Mesendoderm (in vitro differentiated cells): ENCODE measurements at regions not wholly inside any gene's neighbourhood (a gene's known extent, or its start where the extent isn't known, plus 50 kb on each side); places are given as distances from the start of the nearest gene placed in this dataset.
A peak's percentile ranks its signal among the peaks of the same experiment; 100 is the strongest.

ENCODE experiments used
- DNase-seq: peaks from one replicate; pipeline ENCODE4 v3.0.0; 2013
- H2AK5ac ChIP-seq: 2 replicates; pipeline ENCODE4 v1.6.1; 2013; ENCODE audit warnings: low read length, inconsistent platforms
- H2BK120ac ChIP-seq: 2 replicates; pipeline ENCODE4 v1.6.1; 2013; ENCODE audit warnings: low read depth, mild to moderate bottlenecking, low read length, moderate library complexity, mixed read lengths
- H2BK15ac ChIP-seq: replicated peaks from 2 replicates; pipeline ENCODE4 v1.6.1; 2013; ENCODE audit warnings: low read depth, mild to moderate bottlenecking, moderate library complexity
- H2BK5ac ChIP-seq: 2 replicates; pipeline ENCODE4 v1.6.1; 2013; ENCODE audit warnings: low read length, inconsistent platforms
- H3K18ac ChIP-seq: 2 replicates; pipeline ENCODE4 v1.6.1; 2013; ENCODE audit warnings: mild to moderate bottlenecking, low read length, mixed read lengths
- H3K23ac ChIP-seq: one replicate; pipeline ENCODE4 v1.6.1; 2013; ENCODE audit warnings: low read length
- H3K27ac ChIP-seq: 2 replicates; pipeline ENCODE4 v1.5.1; 2013; ENCODE audit warnings: low read depth, mild to moderate bottlenecking, inconsistent platforms, low read length, moderate library complexity
- H3K27me3 ChIP-seq: 2 replicates; pipeline ENCODE4 v1.6.1; 2013; ENCODE audit warnings: low read length, control low read depth, mild to moderate bottlenecking, inconsistent platforms; ENCODE audit not compliant: insufficient read depth, poor library complexity
- H3K36me3 ChIP-seq: 2 replicates; pipeline ENCODE4 v1.6.1; 2013; ENCODE audit warnings: low read length, inconsistent platforms; ENCODE audit not compliant: control insufficient read depth, insufficient read depth
- H3K4ac ChIP-seq: one replicate; pipeline ENCODE4 v1.6.1; 2013; ENCODE audit warnings: low read depth, mild to moderate bottlenecking, low read length, moderate library complexity
- H3K4me1 ChIP-seq: 2 replicates; pipeline ENCODE4 v1.6.1; 2013; ENCODE audit warnings: low read depth, low read length, inconsistent platforms; ENCODE audit not compliant: control insufficient read depth
- H3K4me2 ChIP-seq: 2 replicates; pipeline ENCODE4 v1.6.1; 2013; ENCODE audit warnings: low read length
- H3K4me3 ChIP-seq: 2 replicates; pipeline ENCODE4 v1.5.1; 2013; ENCODE audit warnings: mild to moderate bottlenecking, low read length
- H3K56ac ChIP-seq: one replicate; pipeline ENCODE4 v1.6.1; 2013; ENCODE audit warnings: low read length
- H3K79me1 ChIP-seq: 2 replicates; pipeline ENCODE4 v1.6.1; 2013; ENCODE audit warnings: low read length, inconsistent platforms
- H3K79me2 ChIP-seq: 2 replicates; pipeline ENCODE4 v1.6.1; 2013; ENCODE audit warnings: mild to moderate bottlenecking, low read length; ENCODE audit not compliant: control insufficient read depth, insufficient read depth
- H3K9ac ChIP-seq: 2 replicates; pipeline ENCODE4 v1.6.1; 2013; ENCODE audit warnings: low read length, inconsistent platforms
- H4K5ac ChIP-seq: one replicate; pipeline ENCODE4 v1.6.1; 2013; ENCODE audit warnings: low read length
- H4K8ac ChIP-seq: one replicate; pipeline ENCODE4 v1.6.1; 2013; ENCODE audit warnings: low read depth, mild to moderate bottlenecking, control low read depth, low read length, moderate library complexity
- WGBS: extraction: QIAGEN DNeasy Blood & Tissue Kit; methylation state at CpG from one replicate; pipeline ENCODE4 v1.1.7; 2013; ENCODE audit warnings: low lambda C conversion rate, missing lambda C conversion rate; ENCODE audit not compliant: insufficient coverage; ENCODE audit errors: extremely low coverage; 5-methylcytosine and 5-hydroxymethylcytosine counted together

DNA sequence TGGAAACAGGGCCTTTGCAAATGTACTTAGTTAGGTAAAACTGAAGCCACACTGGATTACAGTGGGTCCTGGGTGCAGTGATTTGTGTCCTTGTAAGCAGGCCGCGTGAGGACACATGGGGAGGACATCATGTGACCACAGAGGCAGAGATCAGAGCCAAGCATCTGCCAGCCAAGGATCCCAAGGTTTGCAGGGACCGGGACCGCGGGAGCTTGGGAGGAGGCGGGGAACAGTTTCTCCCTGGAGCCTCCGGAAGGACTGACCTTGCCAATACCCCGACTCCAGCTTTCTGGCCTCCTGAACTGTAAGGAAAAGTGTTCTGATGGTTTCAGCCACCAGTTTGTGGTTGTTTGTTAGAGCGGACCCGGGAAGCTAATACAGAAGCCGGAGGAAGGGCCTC is 500.9 kb downstream of the PREX1 start:
- H3K9ac ChIP-seq = no peak overlapping the region
- no peak overlapping the region for H3K4me3 ChIP-seq
- no peaks in the 10 kb centered on the region for H3K36me3 ChIP-seq
- no peak overlapping the region for H3K4ac ChIP-seq
- H3K23ac ChIP-seq = no peak overlapping the region
- H2BK5ac ChIP-seq = no peak overlapping the region
- peak overlapping the region; percentile 28 for H3K56ac ChIP-seq
- no peak overlapping the region for H4K8ac ChIP-seq
- H3K27ac ChIP-seq = no peak overlapping the region
- WGBS = no CpG with 5 or more reads among the region's 11 CpGs
- no peak overlapping the region for H4K5ac ChIP-seq
- no peak overlapping the region for H2BK120ac ChIP-seq
- DNase-seq = no peak
- H3K27me3 ChIP-seq = no peaks in the 10 kb centered on the region
- no peaks in the 10 kb centered on the region for H3K4me1 ChIP-seq
- no peak overlapping the region for H3K18ac ChIP-seq
- no peaks in the 10 kb centered on the region for H3K79me1 ChIP-seq
- no peak overlapping the region for H2AK5ac ChIP-seq
- H3K4me2 ChIP-seq = no peak overlapping the region
- no peak overlapping the region for H2BK15ac ChIP-seq
- no peaks in the 10 kb centered on the region for H3K79me2 ChIP-seq

GRCh38 chr20:48326434-48326691 is 501.4 kb downstream of the PREX1 start:
- Histone ChIP-seq H2AK5ac (no peak overlapping the region), H3K18ac (no peak overlapping the region), H3K23ac (no peak overlapping the region), H2BK15ac (no peak overlapping the region), H4K5ac (no peak overlapping the region), H3K4me3 (no peak overlapping the region), H4K8ac (no peak overlapping the region), H3K79me2 (no peaks in the 10 kb centered on the region), H3K9ac (no peak overlapping the region), H3K27ac (no peak overlapping the region), H2BK5ac (no peak overlapping the region), H3K4ac (no peak overlapping the region), H3K36me3 (no peaks in the 10 kb centered on the region), H3K79me1 (no peaks in the 10 kb centered on the region), H3K56ac (no peak overlapping the region), H3K4me1 (no peaks in the 10 kb centered on the region), H2BK120ac (no peak overlapping the region), H3K4me2 (no peak overlapping the region), H3K27me3 (no peaks in the 10 kb centered on the region)
- DNase-seq = no peak
- WGBS = no CpG with 5 or more reads among the region's 4 CpGs

DNA sequence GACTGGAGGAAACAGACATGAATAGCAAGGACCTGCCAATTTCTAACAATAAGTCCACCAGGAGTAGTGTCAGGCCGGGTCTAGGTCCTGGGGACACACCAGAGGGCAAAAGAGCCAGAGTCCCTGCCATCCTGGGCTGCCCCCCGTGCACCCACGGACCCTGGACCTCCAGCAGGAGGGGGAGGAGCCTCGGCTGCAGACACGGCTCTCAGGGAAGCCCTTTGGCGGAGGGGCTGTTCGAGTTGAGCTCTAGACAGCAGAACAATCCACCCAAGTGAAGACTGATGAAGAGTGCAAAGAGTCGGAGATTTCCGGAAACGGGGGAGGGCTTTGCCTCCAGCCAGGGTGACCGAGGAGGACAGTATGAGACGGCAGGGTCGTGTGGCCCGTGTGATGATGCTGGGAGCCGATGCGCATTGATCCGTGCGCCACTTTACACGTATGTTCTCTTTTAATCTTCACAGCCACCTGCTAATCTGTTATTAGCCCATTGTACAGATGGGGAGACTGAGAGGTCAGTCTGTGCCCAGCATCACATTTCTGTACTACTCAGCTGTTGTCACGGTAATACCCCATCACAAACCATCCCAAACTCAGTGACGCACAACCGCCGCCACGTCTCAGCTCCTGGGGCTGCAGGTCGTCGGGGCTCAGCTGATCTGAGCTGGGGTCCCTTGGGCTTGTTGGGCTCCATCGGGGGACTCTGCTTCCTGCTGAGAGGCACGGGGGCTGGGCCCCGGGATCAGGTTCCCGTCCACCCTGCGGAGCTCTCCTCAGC is 502.0 kb downstream of the PREX1 start:
- H3K27me3 ChIP-seq = no peaks in the 10 kb centered on the region
- no peak for DNase-seq
- no peak overlapping the region for H4K8ac ChIP-seq
- no peak overlapping the region for H3K4me2 ChIP-seq
- no peak overlapping the region for H3K4ac ChIP-seq
- no peak overlapping the region for H2BK15ac ChIP-seq
- no peak overlapping the region for H3K56ac ChIP-seq
- H3K18ac ChIP-seq = no peak overlapping the region
- no peak overlapping the region for H2BK120ac ChIP-seq
- no CpG with 5 or more reads among the region's 31 CpGs for WGBS
- no peak overlapping the region for H3K23ac ChIP-seq
- H3K4me3 ChIP-seq = no peak overlapping the region
- no peak overlapping the region for H4K5ac ChIP-seq
- H3K79me1 ChIP-seq = no peaks in the 10 kb centered on the region
- H2AK5ac ChIP-seq = no peak overlapping the region
- no peak overlapping the region for H3K27ac ChIP-seq
- H3K4me1 ChIP-seq = no peaks in the 10 kb centered on the region
- no peak overlapping the region for H2BK5ac ChIP-seq
- H3K9ac ChIP-seq = no peak overlapping the region
- H3K79me2 ChIP-seq = no peaks in the 10 kb centered on the region
- no peaks in the 10 kb centered on the region for H3K36me3 ChIP-seq

DNA sequence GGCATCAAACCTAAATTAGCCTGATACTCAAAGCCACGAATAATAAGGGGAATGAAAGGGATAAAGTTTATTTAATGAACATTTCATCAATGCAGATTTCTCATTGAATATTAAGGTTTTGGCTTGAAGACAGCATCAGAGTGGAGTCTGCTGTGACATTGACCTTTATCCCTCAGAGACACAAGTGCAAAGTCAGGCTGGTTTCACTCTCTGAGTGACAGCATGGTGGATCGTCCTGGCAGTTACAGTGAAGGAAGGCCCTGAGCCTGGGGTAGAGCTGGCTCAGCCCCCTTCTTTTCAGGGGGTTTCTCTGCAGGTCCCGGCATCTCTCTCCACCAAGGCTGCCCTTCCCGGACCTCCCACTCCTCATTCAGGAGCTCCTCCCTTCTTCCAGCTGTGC is 503.1 kb downstream of the PREX1 start:
- H3K4me1 ChIP-seq = peaks cover 7% of the 10 kb centered on the region
- H4K5ac ChIP-seq = no peak overlapping the region
- H3K79me1 ChIP-seq = no peaks in the 10 kb centered on the region
- no peak overlapping the region for H2BK15ac ChIP-seq
- no peak overlapping the region for H2BK5ac ChIP-seq
- H3K27me3 ChIP-seq = no peaks in the 10 kb centered on the region
- no peak overlapping the region for H3K4me2 ChIP-seq
- H3K9ac ChIP-seq = no peak overlapping the region
- no peak for DNase-seq
- H3K36me3 ChIP-seq = no peaks in the 10 kb centered on the region
- no peak overlapping the region for H2AK5ac ChIP-seq
- no CpG with 5 or more reads among the region's 4 CpGs for WGBS
- no peak overlapping the region for H3K27ac ChIP-seq
- H3K18ac ChIP-seq = no peak overlapping the region
- H2BK120ac ChIP-seq = no peak overlapping the region
- H4K8ac ChIP-seq = no peak overlapping the region
- no peaks in the 10 kb centered on the region for H3K79me2 ChIP-seq
- no peak overlapping the region for H3K4me3 ChIP-seq
- no peak overlapping the region for H3K23ac ChIP-seq
- H3K4ac ChIP-seq = no peak overlapping the region
- no peak overlapping the region for H3K56ac ChIP-seq

GRCh38 chr20:48321271-48321670 is 506.5 kb downstream of the PREX1 start:
- Histone ChIP-seq H4K8ac (no peak overlapping the region), H3K79me1 (no peaks in the 10 kb centered on the region), H3K27me3 (no peaks in the 10 kb centered on the region), H2BK15ac (no peak overlapping the region), H2AK5ac (no peak overlapping the region), H3K23ac (no peak overlapping the region), H3K18ac (no peak overlapping the region), H3K4me2 (no peak overlapping the region), H2BK120ac (no peak overlapping the region), H3K4me1 (peaks cover 8% of the 10 kb centered on the region), H2BK5ac (no peak overlapping the region), H3K36me3 (no peaks in the 10 kb centered on the region), H3K4ac (no peak overlapping the region), H3K4me3 (no peak overlapping the region), H3K56ac (no peak overlapping the region), H3K27ac (no peak overlapping the region), H3K79me2 (no peaks in the 10 kb centered on the region), H3K9ac (no peak overlapping the region), H4K5ac (no peak overlapping the region)
- DNase-seq = no peak
- WGBS = no CpG with 5 or more reads among the region's 6 CpGs

DNA sequence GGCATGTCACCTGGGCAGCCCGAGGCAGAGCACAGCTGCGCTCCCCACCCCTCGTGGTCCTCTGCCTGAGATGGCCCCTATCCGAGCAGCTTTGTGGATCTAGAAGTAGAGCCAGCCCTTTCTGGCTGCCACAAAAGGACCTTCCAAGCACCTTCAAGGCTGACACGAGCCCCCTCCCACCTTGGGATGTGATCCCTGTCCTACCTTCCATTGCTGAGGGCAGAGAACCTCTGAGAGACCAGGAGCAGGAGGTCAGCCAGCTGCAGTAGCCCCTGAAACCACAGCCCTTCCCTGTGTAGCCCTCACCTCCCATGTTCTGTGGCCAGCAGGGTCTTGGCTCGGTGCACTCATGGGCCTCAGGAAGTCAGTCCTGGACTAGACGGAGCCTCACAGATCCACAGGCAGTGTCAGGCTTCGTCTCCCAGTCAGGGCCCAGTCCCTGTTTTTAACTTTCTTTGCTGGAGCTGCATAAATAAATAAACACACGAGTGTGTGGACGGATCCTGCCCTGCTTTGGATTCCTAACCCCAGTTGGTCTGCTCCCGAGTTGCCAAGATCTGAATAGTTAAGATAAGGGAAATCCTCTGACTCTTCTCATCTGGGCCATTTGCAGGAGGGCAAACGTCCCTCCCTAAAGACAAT is 507.7 kb downstream of the PREX1 start:
- Histone ChIP-seq H4K5ac (peak overlapping the region; percentile 21), H3K36me3 (no peaks in the 10 kb centered on the region), H3K4me3 (no peak overlapping the region), H4K8ac (no peak overlapping the region), H3K4me2 (no peak overlapping the region), H3K4ac (no peak overlapping the region), H2BK120ac (peak overlapping the region; percentile 33), H3K79me2 (no peaks in the 10 kb centered on the region), H3K56ac (peak overlapping the region; percentile 86), H3K4me1 (peaks cover 8% of the 10 kb centered on the region), H3K27ac (peak overlapping the region; percentile 74), H2AK5ac (peak overlapping the region; percentile 93), H3K23ac (no peak overlapping the region), H2BK15ac (no peak overlapping the region), H2BK5ac (peak overlapping the region; percentile 73), H3K9ac (peak overlapping the region; percentile 47), H3K79me1 (no peaks in the 10 kb centered on the region), H3K27me3 (no peaks in the 10 kb centered on the region), H3K18ac (no peak overlapping the region)
- no CpG with 5 or more reads among the region's 12 CpGs for WGBS
- DNase-seq = peak; percentile 74
